Natural killer cell (primary cell): ENCODE measurements at regions not wholly inside any gene's neighbourhood (a gene's known extent, or its start where the extent isn't known, plus 50 kb on each side); places are given as distances from the start of the nearest gene placed in this dataset.
"Not testable (repeated sequence)": the region's sequence is repeated elsewhere in the genome, so short reads cannot be mapped to it uniquely, and the experiment has no call there.

Source experiments
- ATAC-seq, 3 donors: fragments of 150-1000 bp in 2 of 3; fragments of 200-7000 bp in 1 of 3; cut with Tn5 transposase; 1 replicate in 1 of 3; 2 replicates in 2 of 3; pipeline ENCODE4 v1.10.0; 2021; ENCODE audit warnings: mild to moderate bottlenecking in 2 of 3, moderate library complexity in 2 of 3
- DNase-seq, 2 donors: peaks; one replicate each; pipeline versions ENCODE4 v3.0.0 to v3.0.0-alpha.2; 2013 to 2021; ENCODE audit warnings: mixed read lengths in 1 of 2
- H3K27ac ChIP-seq: one replicate; pipeline ENCODE4 v1.5.1; 2013; ENCODE audit warnings: mild to moderate bottlenecking, low read length
- H3K27me3 ChIP-seq: one replicate; pipeline ENCODE4 v1.6.1; 2013; ENCODE audit warnings: low read length; ENCODE audit not compliant: control insufficient read depth, insufficient read depth
- H3K36me3 ChIP-seq: one replicate; pipeline ENCODE4 v1.6.1; 2013; ENCODE audit warnings: low read length; ENCODE audit not compliant: control insufficient read depth, insufficient read depth
- H3K4me1 ChIP-seq: one replicate; pipeline ENCODE4 v1.6.1; 2013; ENCODE audit warnings: low read length; ENCODE audit not compliant: control insufficient read depth, insufficient read depth
- H3K4me3 ChIP-seq: one replicate; pipeline ENCODE4 v1.5.1; 2013; ENCODE audit warnings: low read length
- H3K9me3 ChIP-seq: one replicate; pipeline ENCODE4 v1.6.1; 2013; ENCODE audit warnings: low read length; ENCODE audit not compliant: control insufficient read depth, insufficient read depth
- H3K27ac Mint-ChIP-seq, 2 donors: one replicate each; pipeline ENCODE4 v1.8.0; 2022; ENCODE audit warnings: mild to moderate bottlenecking in 2 of 2, mixed read lengths in 2 of 2, moderate library complexity in 1 of 2
- H3K27me3 Mint-ChIP-seq, 2 donors: one replicate each; pipeline ENCODE4 v1.8.0; 2022; ENCODE audit warnings: low read depth in 2 of 2, mixed read lengths in 2 of 2
- H3K36me3 Mint-ChIP-seq: one replicate; pipeline ENCODE4 v1.8.0; 2022; ENCODE audit warnings: mixed read lengths
- H3K4me1 Mint-ChIP-seq, 2 donors: one replicate each; pipeline ENCODE4 v1.8.0; 2022; ENCODE audit warnings: mixed read lengths in 2 of 2
- H3K4me3 Mint-ChIP-seq: one replicate; pipeline ENCODE4 v1.8.0; 2022; ENCODE audit warnings: mild to moderate bottlenecking, moderate library complexity, mixed read lengths
- H3K9me3 Mint-ChIP-seq, 2 donors: one replicate each; pipeline ENCODE4 v1.8.0; 2022; ENCODE audit warnings: mixed read lengths in 2 of 2
- CTCF ChIP-seq: fragments of 200-600 bp; IDR thresholded peaks from one replicate; pipeline ENCODE4 v1.8.0; 2022; ENCODE audit warnings: antibody characterized with exemption
- WGBS: methylation state at CpG from one replicate; pipeline ENCODE4 v1.1.7; 2013; ENCODE audit warnings: missing lambda C conversion rate; ENCODE audit not compliant: insufficient coverage; 5-methylcytosine and 5-hydroxymethylcytosine counted together
- intact Hi-C: fragments of 100-400 bp; cut with micrococcal nuclease; formaldehyde crosslinking; loops from one replicate; pipeline ENCODE4 v1.14.2; 2022

GRCh38 chr14:103279142-103280025, 54.7 kb upstream of the EIF5 start:
- Mint-ChIP-seq H3K27me3 (peaks cover 49 to 51% of the 10 kb centered on the region in 2 donors), H3K36me3 (no peaks in the 10 kb centered on the region), H3K27ac (no peak overlapping the region), H3K4me3 (no peak overlapping the region), H3K9me3 (no peaks in the 10 kb centered on the region), H3K4me1 (no peaks in the 10 kb centered on the region)
- Histone ChIP-seq H3K4me3 (no peak overlapping the region), H3K27ac (no peak overlapping the region), H3K4me1 (peaks cover 4% of the 10 kb centered on the region), H3K9me3 (no peaks in the 10 kb centered on the region), H3K36me3 (no peaks in the 10 kb centered on the region), H3K27me3 (peaks cover 19% of the 10 kb centered on the region)
- intact Hi-C loops: no loop called here
- no peak for TF ChIP-seq CTCF
- ATAC-seq (peak in 1 of 3 donors; percentile 38), DNase-seq (no peak)
- 8% methylated on average over 102 of the region's 102 CpGs for WGBS

- no peak for ATAC-seq
- no peak for DNase-seq
- H3K27me3 Mint-ChIP-seq: peaks cover 46 to 51% of the 10 kb centered on the region in 2 donors
- no peaks in the 10 kb centered on the region for H3K4me1 Mint-ChIP-seq
- H3K27ac Mint-ChIP-seq: no peak overlapping the region
- Histone ChIP-seq H3K27me3 (peaks cover 15% of the 10 kb centered on the region), H3K9me3 (no peaks in the 10 kb centered on the region), H3K27ac (no peak overlapping the region), H3K4me1 (peaks cover 4% of the 10 kb centered on the region), H3K36me3 (no peaks in the 10 kb centered on the region), H3K4me3 (no peak overlapping the region)
- WGBS: 55% methylated on average over 15 of the region's 15 CpGs
- no peak overlapping the region for H3K4me3 Mint-ChIP-seq
- no peak for TF ChIP-seq CTCF
- intact Hi-C loops: no loop called here
- H3K36me3 Mint-ChIP-seq: no peaks in the 10 kb centered on the region
- H3K9me3 Mint-ChIP-seq: no peaks in the 10 kb centered on the region
Measured at GRCh38 chr14:103280278-103280928, 53.6 kb upstream of the EIF5 start.

- 74% methylated on average over 11 of the region's 11 CpGs for whole genome bisulfite sequencing
- ATAC-seq: no peak
Measured at GRCh38 chr14:103281496-103282231, 52.4 kb upstream of the EIF5 start.

GRCh38 chr14:103282309-103282708, 51.7 kb upstream of the EIF5 start:
- H3K27me3 Mint-ChIP-seq: peaks cover 40 to 43% of the 10 kb centered on the region in 2 donors
- H3K36me3 Mint-ChIP-seq, H3K9me3 Mint-ChIP-seq, H3K9me3 ChIP-seq, ATAC-seq, H3K27ac ChIP-seq, H3K4me1 ChIP-seq, H3K4me3 Mint-ChIP-seq, H3K4me1 Mint-ChIP-seq, H3K36me3 ChIP-seq, H3K27ac Mint-ChIP-seq, H3K4me3 ChIP-seq, intact Hi-C loops, DNase-seq: not testable (repeated sequence)
- H3K27me3 ChIP-seq: peaks cover 10% of the 10 kb centered on the region
- WGBS: 91% methylated on average over 17 of the region's 17 CpGs

More at GRCh38 chr14:103281496-103282231, 52.4 kb upstream of the EIF5 start:
- Mint-ChIP-seq H3K4me3 (no peak overlapping the region), H3K36me3 (no peaks in the 10 kb centered on the region), H3K27ac (no peak overlapping the region), H3K4me1 (no peaks in the 10 kb centered on the region), H3K27me3 (peaks cover 44 to 47% of the 10 kb centered on the region in 2 donors), H3K9me3 (no peaks in the 10 kb centered on the region)
- intact Hi-C loops: no loop called here
- Histone ChIP-seq H3K4me3 (no peak overlapping the region), H3K4me1 (peaks cover 4% of the 10 kb centered on the region), H3K27ac (no peak overlapping the region), H3K9me3 (no peaks in the 10 kb centered on the region), H3K27me3 (peaks cover 14% of the 10 kb centered on the region), H3K36me3 (no peaks in the 10 kb centered on the region)
- DNase-seq: no peak
- TF ChIP-seq CTCF: no peak
